HEK293 (cell line): ENCODE measurements at regions not wholly inside any gene's neighbourhood (a gene's known extent, or its start where the extent isn't known, plus 50 kb on each side); places are given as distances from the start of the nearest gene placed in this dataset.

Experiments
- CTCF ChIA-PET: fragments of 350-600 bp; formaldehyde crosslinking; extraction: SDS; loops from one replicate; lab custom pipeline; 2021; ENCODE audit warnings: antibody characterized with exemption; lab: Yijun Ruan, JAX
- POLR2A ChIA-PET: fragments of 300-600 bp; formaldehyde crosslinking; extraction: SDS; loops from one replicate; lab custom pipeline; 2020; ENCODE audit warnings: antibody characterized with exemption, inconsistent platforms; lab: Yijun Ruan, JAX
- H3K27ac ChIP-seq: fragments of 200-500 bp; sonication (Bioruptor generic); 2 replicates; pipeline ENCODE4 v1.5.1; 2014; ENCODE audit warnings: low read depth, low read length, control low read depth, inconsistent platforms; ENCODE audit errors: extremely low read depth
- H3K36me3 ChIP-seq, 2 experiments: fragments of 200-500 bp in 1 of 2; sonication (Bioruptor generic) in 1 of 2; 1 replicate in 1 of 2; 2 replicates in 1 of 2; pipeline ENCODE4 v1.5.1; 2014 to 2017; ENCODE audit warnings: inconsistent platforms in 2 of 2, low read length in 2 of 2; ENCODE audit not compliant: control insufficient read depth in 2 of 2, insufficient read depth in 1 of 2
- H3K4me1 ChIP-seq: fragments of 200-500 bp; sonication (Bioruptor generic); 2 replicates; pipeline ENCODE4 v1.5.1; 2014; ENCODE audit warnings: mild to moderate bottlenecking, low read length, inconsistent platforms; ENCODE audit not compliant: control insufficient read depth, insufficient read depth
- H3K4me3 ChIP-seq: 2 replicates; pipeline ENCODE4 v1.5.1; 2011; ENCODE audit warnings: low read depth, mild to moderate bottlenecking, control low read depth, low read length, moderate library complexity
- H3K9me3 ChIP-seq: fragments of 200-500 bp; sonication (Bioruptor generic); 2 replicates; pipeline ENCODE4 v1.5.1; 2014; ENCODE audit warnings: low read depth, low read length, inconsistent platforms; ENCODE audit not compliant: control insufficient read depth, insufficient read depth
- ATF2 ChIP-seq: fragments of 450-650 bp; formaldehyde crosslinking; IDR thresholded peaks from 2 replicates; pipeline ENCODE4 v1.5.1; 2016; ENCODE audit warnings: missing biosample characterization, missing genetic modification characterization, low read depth
- REPIN1 ChIP-seq: fragments of 450-650 bp; formaldehyde crosslinking; IDR thresholded peaks from 2 replicates; pipeline ENCODE4 v1.5.1; 2017; ENCODE audit warnings: missing biosample characterization, missing genetic modification characterization, low read depth
- TRIM28 ChIP-seq: IDR thresholded peaks from 2 replicates; pipeline ENCODE4 v1.6.1; 2011; ENCODE audit warnings: low read length, control low read depth, borderline replicate concordance
- WT1 ChIP-seq: fragments of 450-650 bp; formaldehyde crosslinking; IDR thresholded peaks from 2 replicates; pipeline ENCODE4 v1.5.1; 2016; ENCODE audit warnings: missing biosample characterization, missing genetic modification characterization
- ZBTB26 ChIP-seq: fragments of 450-650 bp; formaldehyde crosslinking; optimal IDR thresholded peaks from 2 replicates; pipeline ENCODE3; 2016; ENCODE audit warnings: missing biosample characterization, mild to moderate bottlenecking, missing genetic modification characterization
- ZNF211 ChIP-seq: fragments of 450-650 bp; formaldehyde crosslinking; IDR thresholded peaks from 2 replicates; pipeline ENCODE4 v1.5.1; 2016; ENCODE audit warnings: low read depth, missing biosample characterization, missing genetic modification characterization
- ZNF423 ChIP-seq: fragments of 450-650 bp; formaldehyde crosslinking; IDR thresholded peaks from 2 replicates; pipeline ENCODE4 v1.5.1; 2016; ENCODE audit warnings: missing biosample characterization, missing genetic modification characterization
- ZNF560 ChIP-seq: fragments of 450-650 bp; formaldehyde crosslinking; IDR thresholded peaks from 2 replicates; pipeline ENCODE4 v1.5.1; 2017; ENCODE audit warnings: missing biosample characterization, missing genetic modification characterization, borderline replicate concordance
- ZNF585B ChIP-seq: fragments of 450-650 bp; formaldehyde crosslinking; IDR thresholded peaks from 2 replicates; pipeline ENCODE4 v1.5.1; 2016; ENCODE audit warnings: missing biosample characterization, missing genetic modification characterization
- ZNF624 ChIP-seq: fragments of 450-650 bp; formaldehyde crosslinking; IDR thresholded peaks from 2 replicates; pipeline ENCODE4 v1.5.1; 2017; ENCODE audit warnings: missing biosample characterization, missing genetic modification characterization
- ZNF645 ChIP-seq: fragments of 450-650 bp; formaldehyde crosslinking; IDR thresholded peaks from 2 replicates; pipeline ENCODE4; 2016; ENCODE audit warnings: missing biosample characterization, missing genetic modification characterization
- ZNF768 ChIP-seq: fragments of 450-650 bp; formaldehyde crosslinking; IDR thresholded peaks from 2 replicates; pipeline ENCODE4 v1.5.1; 2018; ENCODE audit warnings: missing biosample characterization, mild to moderate bottlenecking, missing genetic modification characterization
- ZNF791 ChIP-seq: fragments of 450-650 bp; formaldehyde crosslinking; IDR thresholded peaks from 2 replicates; pipeline ENCODE4 v1.5.1; 2016; ENCODE audit warnings: missing biosample characterization, missing genetic modification characterization
- ZSCAN4 ChIP-seq: fragments of 450-650 bp; formaldehyde crosslinking; IDR thresholded peaks from 2 replicates; pipeline ENCODE4 v1.5.1; 2017; ENCODE audit warnings: missing biosample characterization, missing genetic modification characterization
- TF ChIP-seq, protein P1 (sequence below): fragments of 450-650 bp; formaldehyde crosslinking; IDR thresholded peaks from 2 replicates; pipeline ENCODE4 v1.5.0; 2017; ENCODE audit warnings: missing biosample characterization, missing genetic modification characterization, borderline replicate concordance
- TF ChIP-seq, protein P2 (sequence below): fragments of 450-650 bp; formaldehyde crosslinking; IDR thresholded peaks from 2 replicates; pipeline ENCODE4 v1.5.1; 2016; ENCODE audit warnings: missing biosample characterization, missing genetic modification characterization
- TF ChIP-seq, protein P3 (sequence below): fragments of 450-650 bp; formaldehyde crosslinking; IDR thresholded peaks from 2 replicates; pipeline ENCODE4 v1.5.1; 2016; ENCODE audit warnings: missing biosample characterization, missing genetic modification characterization
- TF ChIP-seq, protein P4 (sequence below): fragments of 450-650 bp; formaldehyde crosslinking; IDR thresholded peaks from 2 replicates; pipeline ENCODE4 v1.5.1; 2016; ENCODE audit warnings: missing biosample characterization, missing genetic modification characterization

- Histone ChIP-seq H3K27ac (no peak overlapping the region), H3K4me3 (no peak overlapping the region), H3K36me3 (no peaks in the 10 kb centered on the region), H3K9me3 (no peaks in the 10 kb centered on the region), H3K4me1 (no peaks in the 10 kb centered on the region)
- TF ChIP-seq ZNF768 (tag by site-specific recombination): no peak
- TF ChIP-seq ZNF211 (tag by site-specific recombination): no peak
- no peak for TF ChIP-seq ZSCAN4 (tag by site-specific recombination)
- no peak for TF ChIP-seq ZNF560 (tag by site-specific recombination)
- no peak for TF ChIP-seq ZNF624 (tag by site-specific recombination)
- no peak for TF ChIP-seq ZBTB26 (tag by site-specific recombination)
- TF ChIP-seq ZNF645: no peak
- no peak for TF ChIP-seq TRIM28
- no peak for TF ChIP-seq ATF2 (tag by site-specific recombination)
- no peak for TF ChIP-seq ZNF585B (tag by site-specific recombination)
- TF ChIP-seq, protein P1, sequence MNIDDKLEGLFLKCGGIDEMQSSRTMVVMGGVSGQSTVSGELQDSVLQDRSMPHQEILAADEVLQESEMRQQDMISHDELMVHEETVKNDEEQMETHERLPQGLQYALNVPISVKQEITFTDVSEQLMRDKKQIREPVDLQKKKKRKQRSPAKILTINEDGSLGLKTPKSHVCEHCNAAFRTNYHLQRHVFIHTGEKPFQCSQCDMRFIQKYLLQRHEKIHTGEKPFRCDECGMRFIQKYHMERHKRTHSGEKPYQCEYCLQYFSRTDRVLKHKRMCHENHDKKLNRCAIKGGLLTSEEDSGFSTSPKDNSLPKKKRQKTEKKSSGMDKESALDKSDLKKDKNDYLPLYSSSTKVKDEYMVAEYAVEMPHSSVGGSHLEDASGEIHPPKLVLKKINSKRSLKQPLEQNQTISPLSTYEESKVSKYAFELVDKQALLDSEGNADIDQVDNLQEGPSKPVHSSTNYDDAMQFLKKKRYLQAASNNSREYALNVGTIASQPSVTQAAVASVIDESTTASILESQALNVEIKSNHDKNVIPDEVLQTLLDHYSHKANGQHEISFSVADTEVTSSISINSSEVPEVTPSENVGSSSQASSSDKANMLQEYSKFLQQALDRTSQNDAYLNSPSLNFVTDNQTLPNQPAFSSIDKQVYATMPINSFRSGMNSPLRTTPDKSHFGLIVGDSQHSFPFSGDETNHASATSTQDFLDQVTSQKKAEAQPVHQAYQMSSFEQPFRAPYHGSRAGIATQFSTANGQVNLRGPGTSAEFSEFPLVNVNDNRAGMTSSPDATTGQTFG (tag by site-specific recombination): no peak
- TF ChIP-seq, protein P2, sequence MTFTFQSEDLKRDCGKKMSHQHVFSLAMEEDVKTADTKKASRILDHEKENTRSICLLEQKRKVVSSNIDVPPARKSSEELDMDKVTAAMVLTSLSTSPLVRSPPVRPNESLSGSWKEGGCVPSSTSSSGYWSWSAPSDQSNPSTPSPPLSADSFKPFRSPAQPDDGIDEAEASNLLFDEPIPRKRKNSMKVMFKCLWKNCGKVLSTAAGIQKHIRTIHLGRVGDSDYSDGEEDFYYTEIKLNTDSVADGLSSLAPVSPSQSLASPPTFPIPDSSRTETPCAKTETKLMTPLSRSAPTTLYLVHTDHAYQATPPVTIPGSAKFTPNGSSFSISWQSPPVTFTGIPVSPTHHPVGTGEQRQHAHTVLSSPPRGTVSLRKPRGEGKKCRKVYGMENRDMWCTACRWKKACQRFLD (tag by site-specific recombination): no peak
- TF ChIP-seq, protein P3, sequence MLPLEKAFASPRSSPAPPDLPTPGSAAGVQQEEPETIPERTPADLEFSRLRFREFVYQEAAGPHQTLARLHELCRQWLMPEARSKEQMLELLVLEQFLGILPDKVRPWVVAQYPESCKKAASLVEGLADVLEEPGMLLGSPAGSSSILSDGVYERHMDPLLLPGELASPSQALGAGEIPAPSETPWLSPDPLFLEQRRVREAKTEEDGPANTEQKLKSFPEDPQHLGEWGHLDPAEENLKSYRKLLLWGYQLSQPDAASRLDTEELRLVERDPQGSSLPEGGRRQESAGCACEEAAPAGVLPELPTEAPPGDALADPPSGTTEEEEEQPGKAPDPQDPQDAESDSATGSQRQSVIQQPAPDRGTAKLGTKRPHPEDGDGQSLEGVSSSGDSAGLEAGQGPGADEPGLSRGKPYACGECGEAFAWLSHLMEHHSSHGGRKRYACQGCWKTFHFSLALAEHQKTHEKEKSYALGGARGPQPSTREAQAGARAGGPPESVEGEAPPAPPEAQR (tag by site-specific recombination): no peak
- TF ChIP-seq REPIN1 (tag by site-specific recombination): no peak
- TF ChIP-seq ZNF791: no peak
- TF ChIP-seq ZNF423 (tag by site-specific recombination): no peak
- no peak for TF ChIP-seq WT1
- TF ChIP-seq, protein P4, sequence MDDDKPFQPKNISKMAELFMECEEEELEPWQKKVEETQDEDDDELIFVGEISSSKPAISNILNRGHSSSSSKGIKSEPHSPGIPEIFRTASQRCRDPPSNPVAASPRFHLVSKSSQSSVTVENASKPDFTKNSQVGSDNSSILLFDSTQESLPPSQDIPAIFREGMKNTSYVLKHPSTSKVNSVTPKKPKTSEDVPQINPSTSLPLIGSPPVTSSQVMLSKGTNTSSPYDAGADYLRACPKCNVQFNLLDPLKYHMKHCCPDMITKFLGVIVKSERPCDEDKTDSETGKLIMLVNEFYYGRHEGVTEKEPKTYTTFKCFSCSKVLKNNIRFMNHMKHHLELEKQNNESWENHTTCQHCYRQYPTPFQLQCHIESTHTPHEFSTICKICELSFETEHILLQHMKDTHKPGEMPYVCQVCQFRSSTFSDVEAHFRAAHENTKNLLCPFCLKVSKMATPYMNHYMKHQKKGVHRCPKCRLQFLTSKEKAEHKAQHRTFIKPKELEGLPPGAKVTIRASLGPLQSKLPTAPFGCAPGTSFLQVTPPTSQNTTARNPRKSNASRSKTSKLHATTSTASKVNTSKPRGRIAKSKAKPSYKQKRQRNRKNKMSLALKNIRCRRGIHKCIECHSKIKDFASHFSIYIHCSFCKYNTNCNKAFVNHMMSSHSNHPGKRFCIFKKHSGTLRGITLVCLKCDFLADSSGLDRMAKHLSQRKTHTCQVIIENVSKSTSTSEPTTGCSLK (tag by site-specific recombination): no peak
- POLR2A ChIA-PET: no interaction called here
- CTCF ChIA-PET: no interaction called here
Measured at GRCh38 chr11:86153439-86153838, 84.6 kb upstream of the PICALM start.
